BJ (cell line): ENCODE measurements at regions not wholly inside any gene's neighbourhood (a gene's known extent, or its start where the extent isn't known, plus 50 kb on each side); places are given as distances from the start of the nearest gene placed in this dataset.
"Not testable (repeated sequence)": the region's sequence is repeated elsewhere in the genome, so short reads cannot be mapped to it uniquely, and the experiment has no call there.

Experiments
- CTCF ChIA-PET: fragments of 350-600 bp; formaldehyde crosslinking; extraction: SDS; loops from one replicate; lab custom pipeline; 2021; ENCODE audit warnings: antibody characterized with exemption, inconsistent platforms; lab: Yijun Ruan, JAX
- POLR2A ChIA-PET: fragments of 300-600 bp; sonication (Branson Sonifier 250); formaldehyde crosslinking; extraction: SDS; loops from one replicate; lab custom pipeline; 2021; ENCODE audit warnings: antibody characterized with exemption; lab: Charles Lee
- DNase-seq: peaks from one replicate; pipeline ENCODE4 v3.0.0-alpha.2; 2011; ENCODE audit warnings: low read depth
- H3K27me3 ChIP-seq: 2 replicates; pipeline ENCODE4 v1.6.0; 2011; ENCODE audit warnings: low read length; ENCODE audit not compliant: control insufficient read depth, insufficient read depth
- H3K36me3 ChIP-seq: 2 replicates; pipeline ENCODE4 v1.5.1; 2011; ENCODE audit warnings: low read length; ENCODE audit not compliant: control insufficient read depth, insufficient read depth
- H3K4me3 ChIP-seq: 2 replicates; pipeline ENCODE4 v1.5.1; 2011; ENCODE audit warnings: low read depth, mild to moderate bottlenecking, control low read depth, low read length
- CTCF ChIP-seq: IDR thresholded peaks from 2 replicates; pipeline ENCODE4 v1.5.1; 2011; ENCODE audit warnings: low read depth, mild to moderate bottlenecking, control low read depth, inconsistent platforms, low read length, moderate library complexity; ENCODE audit not compliant: insufficient read depth

- H3K4me3 ChIP-seq = no peak overlapping the region
- DNase-seq = no peak
- H3K27me3 ChIP-seq = no peaks in the 10 kb centered on the region
- POLR2A ChIA-PET = no interaction called here
- no peaks in the 10 kb centered on the region for H3K36me3 ChIP-seq
- CTCF ChIA-PET = no interaction called here
- TF ChIP-seq CTCF = no peak
These were observed 67.7 kb upstream of the LRPAP1 start for GRCh38 chr4:3599951-3600350.

GRCh38 chr4:3598695-3599227 lies 66.5 kb upstream of the LRPAP1 start:
- no peaks in the 10 kb centered on the region for H3K36me3 ChIP-seq
- POLR2A ChIA-PET = no interaction called here
- no peaks in the 10 kb centered on the region for H3K27me3 ChIP-seq
- H3K4me3 ChIP-seq = no peak overlapping the region
- no peak for TF ChIP-seq CTCF
- CTCF ChIA-PET = no interaction called here
- no peak for DNase-seq

GRCh38 chr4:3597896-3598505 lies 65.8 kb upstream of the LRPAP1 start:
- CTCF ChIA-PET, POLR2A ChIA-PET, H3K36me3 ChIP-seq: not testable (repeated sequence)

GRCh38 chr4:3596957-3597733 lies 64.9 kb upstream of the LRPAP1 start:
- DNase-seq, H3K36me3 ChIP-seq, H3K4me3 ChIP-seq, CTCF ChIA-PET, H3K27me3 ChIP-seq, POLR2A ChIA-PET: not testable (repeated sequence)

More at GRCh38 chr4:3597896-3598505, 65.8 kb upstream of the LRPAP1 start:
- H3K27me3 ChIP-seq, DNase-seq, H3K4me3 ChIP-seq: not testable (repeated sequence)

GRCh38 chr4:3595627-3596291 lies 63.5 kb upstream of the LRPAP1 start:
- H3K36me3 ChIP-seq, H3K4me3 ChIP-seq, POLR2A ChIA-PET, H3K27me3 ChIP-seq, DNase-seq, CTCF ChIA-PET: not testable (repeated sequence)

- H3K27me3 ChIP-seq, H3K36me3 ChIP-seq, DNase-seq, POLR2A ChIA-PET, H3K4me3 ChIP-seq, CTCF ChIA-PET: not testable (repeated sequence)
These were observed 62.5 kb upstream of the LRPAP1 start for GRCh38 chr4:3594751-3595150.

GRCh38 chr4:3589946-3590924 lies 58.0 kb upstream of the LRPAP1 start:
- DNase-seq, POLR2A ChIA-PET, CTCF ChIA-PET, H3K4me3 ChIP-seq, H3K36me3 ChIP-seq, H3K27me3 ChIP-seq: not testable (repeated sequence)

- H3K36me3 ChIP-seq, DNase-seq, H3K4me3 ChIP-seq, H3K27me3 ChIP-seq, POLR2A ChIA-PET, CTCF ChIA-PET: not testable (repeated sequence)
These were observed 57.2 kb upstream of the LRPAP1 start for GRCh38 chr4:3589379-3589778.

GRCh38 chr4:3588517-3589194 lies 56.4 kb upstream of the LRPAP1 start:
- POLR2A ChIA-PET, CTCF ChIA-PET, DNase-seq: not testable (repeated sequence)

More at GRCh38 chr4:3588517-3589194, 56.4 kb upstream of the LRPAP1 start:
- H3K27me3 ChIP-seq, H3K36me3 ChIP-seq, H3K4me3 ChIP-seq: not testable (repeated sequence)
